ENCODE measurements at regions not wholly inside any gene's neighbourhood (a gene's known extent, or its start where the extent isn't known, plus 50 kb on each side); places are given as distances from the start of the nearest gene placed in this dataset.
A peak's percentile ranks its signal among the peaks of the same experiment; 100 is the strongest.
"Not testable (repeated sequence)": the region's sequence is repeated elsewhere in the genome, so short reads cannot be mapped to it uniquely, and the experiment has no call there.

DNA sequence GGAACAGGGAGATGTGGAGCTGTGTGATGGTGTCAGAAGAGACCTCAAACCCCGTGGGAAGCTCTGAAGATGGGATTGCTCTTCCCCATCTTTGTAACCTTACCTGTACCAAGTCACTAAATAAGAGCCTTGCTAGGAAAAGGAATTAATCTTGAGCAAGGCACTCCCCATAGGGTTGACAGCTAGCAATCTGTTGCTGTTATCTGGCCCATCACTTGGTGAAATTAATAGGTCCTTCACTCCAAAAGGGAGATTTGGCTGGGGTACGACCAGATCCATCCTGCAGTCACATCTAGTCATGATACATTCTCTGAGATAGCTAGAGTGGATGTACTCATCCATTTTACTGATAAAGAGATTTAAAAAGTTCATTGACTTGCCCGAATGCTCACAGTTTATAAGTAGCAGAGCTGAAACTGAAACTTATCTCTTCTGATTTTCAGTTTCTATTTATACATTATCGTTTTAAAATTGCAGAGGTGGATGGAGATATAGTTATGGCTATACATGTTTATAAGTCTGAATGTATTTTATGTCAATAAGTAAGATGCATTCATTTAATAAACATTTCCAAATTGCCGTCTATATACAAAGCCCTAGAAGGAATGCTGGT lies 299.1 kb upstream of the MCTP2 start:
- no peak for DNase-seq

DNA sequence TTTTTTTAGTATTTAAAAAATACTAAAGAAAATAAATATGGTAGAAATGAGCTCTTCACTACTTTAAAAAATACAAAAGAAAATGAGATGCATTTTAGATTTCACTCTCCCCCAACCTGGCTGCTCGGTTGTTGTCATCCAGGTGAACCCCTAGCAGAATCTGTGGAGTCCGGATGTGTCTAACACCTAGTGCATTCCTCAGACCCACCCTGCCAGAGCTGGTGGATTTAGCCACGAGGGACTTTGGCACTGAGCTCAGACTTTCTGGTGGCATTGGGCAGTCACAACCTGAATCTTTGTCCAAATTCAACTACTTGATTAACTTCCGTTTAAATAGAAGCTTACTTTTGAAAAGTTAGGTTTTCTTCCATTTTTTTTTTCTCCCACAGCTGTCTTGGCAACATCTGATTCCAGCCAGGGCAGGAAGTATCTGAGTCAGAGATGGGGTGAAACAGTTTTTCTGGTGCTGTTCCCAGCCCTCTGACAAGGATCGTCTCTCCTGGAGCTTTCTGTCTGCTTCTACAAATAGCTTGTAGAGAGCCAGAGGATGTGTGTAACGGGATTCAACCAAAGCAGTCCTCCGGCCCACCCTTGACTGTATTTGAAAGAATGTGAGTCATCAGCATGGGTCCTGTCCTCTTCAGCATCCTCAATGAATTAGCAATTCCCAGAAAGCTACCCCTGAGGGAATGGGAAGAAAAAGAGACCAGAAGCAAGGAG lies 301.8 kb upstream of the MCTP2 start:
- peak; percentile 98 for DNase-seq

DNA sequence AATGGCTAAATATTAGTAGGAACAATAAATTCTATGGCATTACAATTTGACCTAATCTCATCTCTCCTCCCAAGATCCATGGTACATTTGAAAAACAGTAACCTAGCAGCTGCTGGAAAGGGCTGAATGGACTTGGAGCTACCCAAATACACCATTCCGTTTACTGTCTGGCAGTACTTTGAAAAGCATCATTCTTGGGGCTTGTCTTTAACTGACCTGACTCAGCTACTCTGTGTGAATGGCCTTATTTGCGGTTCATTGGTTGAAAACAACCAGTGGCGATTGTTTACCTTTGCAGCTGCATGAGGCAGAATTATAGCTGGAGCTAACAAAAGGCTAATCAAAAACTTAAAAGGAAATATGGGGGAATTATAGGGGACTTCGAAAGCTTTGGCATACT lies 311.2 kb upstream of the MCTP2 start:
- no peak for DNase-seq

DNA sequence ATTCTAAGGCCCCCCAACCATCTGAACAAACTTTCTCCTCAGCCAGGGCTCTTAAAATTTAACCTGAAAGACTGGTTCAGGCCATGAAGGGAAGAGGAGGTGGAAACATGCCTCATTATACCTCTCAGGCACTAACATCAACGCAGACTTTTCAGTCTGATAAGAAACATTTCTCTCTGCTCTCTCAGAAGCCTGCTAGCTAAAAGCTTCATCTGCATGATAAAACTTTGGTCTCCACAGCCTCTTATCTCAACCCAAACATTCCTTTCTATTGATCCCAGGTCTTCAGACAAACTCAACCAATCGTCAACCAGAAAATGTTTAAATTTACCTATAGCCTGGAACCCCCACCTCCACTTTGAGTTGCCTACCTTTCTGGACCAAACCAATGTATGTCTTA lies 312.6 kb upstream of the MCTP2 start:
- not testable (repeated sequence) for DNase-seq

DNA sequence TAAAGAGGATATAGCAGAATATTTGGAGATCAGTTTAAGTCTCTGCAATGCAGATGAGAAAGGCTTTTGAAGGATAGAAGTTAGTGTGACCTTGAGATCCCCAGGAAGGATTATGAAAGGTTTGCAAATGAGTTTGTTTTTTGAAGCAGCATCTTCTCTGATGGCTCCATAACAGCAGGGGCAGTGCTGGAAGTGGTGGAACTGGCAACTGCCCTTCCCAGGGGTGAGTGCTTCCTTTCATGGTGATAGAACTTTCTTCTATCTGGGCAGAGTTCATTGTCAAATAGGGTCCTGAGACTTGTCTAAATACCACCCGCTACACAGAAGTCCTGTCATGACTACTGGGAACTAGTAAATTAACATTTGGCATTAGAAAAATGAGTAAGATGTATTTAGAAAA lies 314.2 kb upstream of the MCTP2 start:
- no peak for DNase-seq

DNA sequence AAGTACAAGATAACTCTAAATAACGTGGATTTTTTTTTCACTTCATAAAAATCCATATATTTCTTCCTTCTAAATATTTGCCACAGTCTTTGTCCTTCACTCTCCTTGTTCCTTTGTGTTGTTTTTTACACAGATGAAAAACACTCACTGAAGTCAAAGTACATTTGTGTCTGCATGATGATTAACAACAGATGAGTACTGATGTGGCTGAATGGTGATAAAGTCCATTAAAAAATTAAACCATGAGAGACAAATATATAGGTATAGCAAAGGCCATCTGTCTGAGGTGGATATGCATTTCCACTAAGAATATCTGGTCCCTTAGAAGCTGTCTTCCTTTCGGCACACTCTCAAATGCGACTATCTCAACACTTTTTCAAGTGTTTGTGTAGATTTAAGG lies 317.5 kb upstream of the MCTP2 start:
- no peak for DNase-seq

DNA sequence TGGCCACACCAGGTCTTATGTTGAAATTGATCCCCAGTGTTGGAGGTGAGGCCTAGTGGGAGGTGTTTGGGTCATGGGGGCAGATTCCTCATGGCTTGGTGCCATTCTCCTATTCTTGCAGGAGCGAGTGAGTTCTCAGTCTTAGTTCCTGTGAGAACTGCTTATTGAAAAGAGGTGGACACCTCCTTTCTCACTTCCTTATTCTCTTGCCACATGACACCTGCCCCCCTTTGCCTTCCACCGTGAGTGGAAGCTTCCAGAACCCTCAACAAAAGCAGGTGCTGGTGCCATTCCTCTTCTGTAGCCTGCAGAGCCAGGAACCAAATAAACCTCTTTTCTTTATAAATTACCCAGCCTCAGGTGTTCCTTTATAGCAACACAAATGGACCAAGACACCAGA lies 318.1 kb upstream of the MCTP2 start:
- no peak for DNase-seq

DNA sequence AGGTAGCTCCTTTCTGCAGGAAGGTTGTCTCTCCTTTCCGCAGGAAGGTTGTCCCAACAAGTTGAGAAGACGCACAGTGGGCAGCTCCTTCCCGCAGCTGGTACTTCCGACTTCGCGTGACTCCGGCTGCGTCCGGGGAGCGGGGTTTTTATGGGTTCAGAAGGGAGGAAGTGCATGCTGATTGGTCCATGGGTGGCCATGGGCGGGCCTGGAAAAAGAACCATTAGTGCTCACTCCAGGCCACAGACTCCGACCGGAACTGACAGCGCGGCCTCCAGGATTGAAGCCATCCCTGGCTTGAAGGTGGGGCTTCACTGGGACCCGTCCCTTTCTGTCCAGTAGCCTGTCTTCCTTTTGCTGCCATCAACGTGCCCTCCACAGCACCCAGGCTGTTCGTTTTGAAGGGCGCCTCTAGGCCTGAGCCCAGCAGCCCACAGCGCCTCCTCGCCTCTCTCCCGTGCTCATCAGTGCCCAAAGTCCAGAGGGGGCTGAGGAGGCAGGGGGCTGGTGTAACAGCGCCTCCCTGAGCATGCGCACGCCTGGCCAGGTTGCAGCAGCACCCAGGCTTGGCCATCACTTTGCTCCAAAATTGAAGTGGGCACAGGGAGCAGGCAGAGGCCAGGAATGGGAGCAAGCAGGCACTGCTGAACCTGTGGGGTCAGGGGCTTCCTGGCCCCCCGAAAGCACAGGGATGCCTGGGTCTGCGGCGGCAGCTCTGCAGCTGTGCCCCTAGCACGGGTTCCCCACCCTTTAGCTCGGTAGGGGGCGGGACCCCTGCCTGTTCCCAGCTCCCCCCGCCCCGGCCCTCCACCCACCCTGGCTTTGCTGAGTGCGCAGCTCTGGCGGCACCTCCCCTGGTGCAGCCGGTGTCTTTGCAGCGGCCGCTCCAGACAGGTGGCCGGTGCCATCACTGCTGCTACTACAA lies 330.6 kb upstream of the MCTP2 start:
- no peak for DNase-seq

DNA sequence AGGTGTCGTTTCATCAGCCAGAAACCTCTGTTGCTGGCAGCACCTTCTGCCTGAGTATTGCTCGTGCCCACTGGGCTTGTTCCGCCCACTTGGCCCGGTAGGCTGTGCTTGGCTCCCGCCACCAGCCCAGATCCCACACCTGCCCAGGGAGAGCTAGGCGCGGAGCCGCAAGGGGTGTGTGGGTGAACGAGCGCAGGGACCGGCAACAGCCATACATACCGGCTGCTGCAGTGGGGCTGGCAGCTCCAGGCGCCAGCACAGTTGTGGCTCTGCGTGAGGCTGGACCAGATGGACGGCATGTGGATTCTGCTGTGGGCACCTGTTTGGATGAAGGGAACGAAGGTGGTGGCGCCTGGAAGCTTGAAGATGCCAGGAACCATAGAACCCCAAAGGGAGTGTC lies 331.5 kb upstream of the MCTP2 start:
- DNase-seq, result no peak

DNA sequence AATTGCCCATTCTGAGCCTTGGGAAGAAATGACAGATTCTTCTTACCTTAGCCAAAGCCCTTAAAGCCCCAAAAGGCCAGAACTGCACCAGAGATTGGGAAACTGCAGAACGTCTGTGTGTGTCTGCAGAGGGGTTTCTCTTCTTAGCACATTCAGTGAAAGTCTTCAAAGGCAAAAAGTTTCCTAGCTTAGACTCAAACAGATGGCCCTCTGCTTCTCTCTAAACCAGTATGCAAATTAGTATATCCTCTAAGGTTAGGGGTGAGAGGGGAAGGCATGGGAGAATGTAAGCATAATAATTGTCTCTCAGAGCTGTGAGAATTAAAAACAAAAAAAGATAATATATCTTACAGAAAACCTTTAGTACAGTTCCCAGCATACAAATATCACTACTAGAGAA lies 334.0 kb upstream of the MCTP2 start:
- no peak for DNase-seq

DNA sequence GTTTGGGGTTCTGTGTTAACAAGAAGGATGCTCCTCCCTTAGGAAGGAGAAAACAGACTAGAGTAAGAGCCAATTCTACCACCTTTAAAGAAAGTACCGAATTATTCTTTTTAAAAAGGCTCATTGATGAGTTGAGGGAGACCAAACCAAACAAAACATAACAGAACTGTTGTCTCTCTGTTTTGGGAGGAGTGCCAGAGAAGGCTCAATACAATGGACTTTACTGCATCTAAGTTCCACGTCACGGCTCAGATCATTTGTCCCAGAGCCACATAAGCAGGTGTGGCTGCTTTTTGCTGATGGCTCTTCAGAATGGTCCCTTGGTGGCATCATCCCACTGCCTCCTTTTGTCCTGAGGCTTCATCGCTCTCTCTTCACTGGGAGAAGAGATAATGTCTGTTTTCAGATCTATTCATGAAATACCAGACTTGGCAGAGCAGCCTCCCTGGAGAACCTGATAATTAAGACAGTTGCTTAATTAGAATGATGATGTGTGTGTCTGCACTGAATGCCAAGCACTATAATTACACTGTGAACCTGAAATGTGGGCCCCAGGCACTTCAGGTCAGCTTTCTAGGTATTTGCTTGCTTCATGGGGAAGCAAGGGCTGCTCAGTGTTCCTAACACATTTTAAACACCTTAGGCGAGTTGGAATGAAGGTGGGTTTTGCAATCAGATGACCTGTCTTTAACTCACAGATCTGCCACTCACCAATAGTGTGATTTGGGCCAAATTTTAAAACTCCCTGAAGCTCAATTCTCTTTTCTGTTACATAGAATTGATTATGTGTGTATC lies 335.2 kb upstream of the MCTP2 start:
- no peak for DNase-seq

DNA sequence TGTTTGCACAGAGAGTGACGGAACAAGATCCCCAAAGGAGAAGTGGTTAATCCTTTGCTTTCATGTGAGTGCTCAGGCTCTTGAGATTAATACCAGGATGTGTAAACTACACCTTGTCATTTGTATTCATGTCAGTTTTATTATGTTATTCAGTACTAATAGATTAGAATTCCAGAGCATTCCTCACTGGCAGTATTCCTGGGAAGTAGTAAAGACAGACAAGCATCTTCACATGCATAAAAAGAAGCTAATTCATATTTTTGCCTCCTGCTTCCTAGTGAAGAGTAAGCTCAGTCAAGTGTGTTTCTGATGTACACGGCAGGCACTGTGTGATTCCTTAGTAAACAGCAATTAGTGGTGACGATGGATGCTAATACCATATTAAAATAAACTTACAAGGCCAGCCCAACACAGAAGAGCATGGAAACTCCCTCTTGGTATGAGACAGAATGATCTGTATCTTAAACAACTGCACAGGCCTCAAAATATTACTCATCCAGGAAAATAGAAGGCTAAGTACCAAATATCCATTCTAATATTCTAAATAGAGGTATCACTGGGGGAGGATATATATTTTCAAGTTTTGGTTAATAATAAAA lies 336.8 kb upstream of the MCTP2 start:
- DNase-seq, result no peak

DNA sequence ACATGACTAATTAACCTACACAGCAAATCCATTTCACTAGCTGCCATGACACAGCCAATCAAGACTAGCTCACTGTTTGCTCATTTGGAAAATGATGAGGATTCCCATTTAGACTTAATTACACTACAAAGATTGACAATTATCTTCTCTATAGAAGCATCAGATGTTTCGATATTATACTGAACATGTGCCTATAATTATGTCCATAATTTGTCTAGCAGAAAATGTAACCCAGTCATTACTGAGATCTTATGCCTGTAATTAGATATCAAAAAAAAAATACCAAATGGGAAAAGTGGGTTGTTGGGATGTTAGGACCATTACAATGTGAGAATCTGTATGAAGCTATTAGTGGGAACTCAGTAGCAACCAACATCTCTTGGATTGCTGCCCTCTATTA lies 344.2 kb upstream of the MCTP2 start:
- no peak for DNase-seq

DNA sequence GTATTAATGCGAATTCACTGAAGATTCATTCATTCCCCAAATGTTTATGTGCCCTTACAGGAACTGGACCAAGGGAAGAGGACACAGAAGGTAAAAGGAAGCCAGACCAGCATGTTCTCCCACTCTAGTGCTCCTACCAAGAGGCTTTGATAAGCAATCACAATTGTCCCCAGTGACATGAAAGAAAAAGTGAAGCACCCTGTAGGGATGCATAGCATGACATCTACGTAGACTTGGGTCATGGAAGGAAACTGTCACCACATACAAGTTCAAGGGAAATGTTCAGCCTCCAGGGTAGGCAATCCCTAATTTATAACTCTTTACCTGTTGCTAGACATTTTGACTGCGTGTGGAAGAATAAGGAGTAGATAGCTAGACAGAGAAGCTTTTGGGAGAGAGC lies 348.6 kb upstream of the MCTP2 start:
- no peak for DNase-seq

DNA sequence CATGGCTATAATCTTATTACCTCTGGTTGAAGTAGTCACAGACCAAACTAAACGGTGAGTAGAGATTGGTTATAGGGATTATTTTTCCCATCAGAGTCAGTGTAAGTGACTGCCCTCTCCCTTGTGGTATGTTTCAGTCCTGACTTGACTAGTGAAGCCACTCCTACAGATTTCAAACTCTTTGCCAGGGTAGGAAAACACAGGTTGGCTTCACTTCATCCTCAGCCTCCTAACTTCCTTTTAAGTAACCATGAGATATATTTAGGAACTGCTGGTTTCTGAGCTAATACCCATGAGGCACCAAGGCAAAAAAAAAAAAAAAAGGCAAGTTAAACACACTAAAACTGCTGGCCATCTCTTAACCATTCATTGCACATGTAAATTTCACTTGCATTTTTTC lies 349.2 kb upstream of the MCTP2 start:
- DNase-seq, result no peak

DNA sequence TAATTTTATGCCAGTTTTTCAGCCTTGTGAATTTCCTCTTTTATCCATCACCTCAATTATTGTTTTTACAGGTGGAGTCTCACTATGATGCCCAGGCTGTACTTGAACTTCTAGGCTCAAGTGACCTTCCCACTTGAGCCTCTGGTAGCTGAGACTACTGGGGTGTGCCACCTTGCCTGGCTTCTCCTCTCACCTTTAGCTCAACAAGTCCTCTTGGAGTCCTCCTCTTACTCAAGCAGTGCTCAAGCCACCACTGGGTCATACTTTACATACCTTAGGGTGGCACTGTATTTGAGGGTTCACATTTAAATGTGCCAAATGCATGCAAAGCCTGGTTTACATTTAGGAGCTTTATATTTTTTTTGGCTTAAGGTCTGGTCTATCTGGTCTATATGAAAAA lies 350.1 kb upstream of the MCTP2 start:
- DNase-seq, result no peak

DNA sequence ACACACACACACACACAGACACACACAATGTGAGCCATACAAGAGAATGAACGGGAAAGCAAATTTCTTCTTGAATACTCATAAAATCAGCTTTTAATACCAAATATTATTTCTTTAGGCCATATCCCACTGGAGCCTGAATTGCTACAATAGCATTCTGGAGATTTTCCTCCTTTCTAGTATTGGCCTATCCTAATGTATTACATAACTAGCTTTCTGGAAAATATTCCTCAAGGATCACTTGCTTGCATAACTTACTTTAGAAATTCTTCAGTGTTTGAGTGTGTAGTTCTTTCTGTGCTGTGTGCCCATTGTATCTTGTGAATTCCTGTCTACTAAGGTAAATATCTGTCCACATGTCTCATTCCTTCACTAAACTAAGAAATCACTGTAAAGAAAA lies 351.0 kb upstream of the MCTP2 start:
- DNase-seq, result no peak

DNA sequence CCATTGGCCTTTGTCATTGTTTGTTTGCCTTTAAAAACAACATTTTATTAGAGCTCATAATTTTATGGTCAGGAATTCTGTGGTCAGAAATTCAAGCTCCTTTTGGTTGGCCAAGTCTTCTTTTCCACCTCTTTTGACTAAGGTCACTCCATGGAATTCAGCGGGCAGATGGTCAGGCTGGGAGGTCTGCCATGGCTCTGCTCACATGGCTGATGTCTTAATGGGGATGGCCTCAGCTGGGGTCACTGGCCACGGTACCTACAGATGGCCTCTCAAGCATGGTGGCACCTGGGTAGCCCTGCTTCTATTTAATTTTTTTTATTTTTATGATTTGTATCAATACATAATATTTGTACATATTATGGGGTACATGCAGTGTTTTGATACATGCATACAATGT lies 360.8 kb upstream of the MCTP2 start:
- DNase-seq, result no peak

DNA sequence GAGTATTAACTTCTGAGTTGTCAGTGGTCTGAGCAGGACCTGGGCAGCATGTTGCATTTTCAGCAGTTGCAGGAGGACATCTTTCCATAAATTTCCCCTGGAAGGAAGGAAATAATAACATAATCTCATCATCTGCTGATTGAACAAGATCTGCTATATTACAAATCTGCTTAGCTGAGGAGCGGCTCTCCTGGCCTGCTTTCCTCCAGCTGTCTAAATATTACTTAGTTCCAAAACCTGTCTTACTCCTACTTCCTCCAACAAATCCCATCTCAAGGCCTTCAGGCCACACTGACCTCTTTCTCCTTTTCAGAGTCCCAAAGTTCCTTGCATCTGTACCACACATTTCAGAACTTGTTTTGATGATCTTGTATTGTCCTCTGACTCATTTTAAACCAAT lies 364.4 kb upstream of the MCTP2 start:
- DNase-seq, result no peak

DNA sequence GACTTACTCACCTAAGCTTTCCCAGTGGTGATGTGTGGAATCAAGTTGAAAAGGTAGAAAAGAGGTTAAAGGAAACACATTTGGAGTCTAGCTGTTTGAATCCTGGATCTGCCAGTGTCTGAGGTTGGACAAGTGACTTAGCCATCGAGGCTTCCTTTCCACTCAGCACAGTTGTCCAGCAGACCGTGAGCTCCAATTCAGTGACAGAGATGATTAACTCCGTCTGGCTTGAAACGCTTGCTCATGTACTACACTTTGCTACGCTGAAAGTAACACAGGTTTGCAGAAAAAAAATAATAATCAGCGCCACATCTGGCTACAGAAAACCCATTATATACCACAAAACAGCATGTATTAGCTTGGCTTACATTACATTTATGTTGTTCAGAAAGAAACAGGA lies 364.9 kb upstream of the MCTP2 start:
- no peak for DNase-seq

DNA sequence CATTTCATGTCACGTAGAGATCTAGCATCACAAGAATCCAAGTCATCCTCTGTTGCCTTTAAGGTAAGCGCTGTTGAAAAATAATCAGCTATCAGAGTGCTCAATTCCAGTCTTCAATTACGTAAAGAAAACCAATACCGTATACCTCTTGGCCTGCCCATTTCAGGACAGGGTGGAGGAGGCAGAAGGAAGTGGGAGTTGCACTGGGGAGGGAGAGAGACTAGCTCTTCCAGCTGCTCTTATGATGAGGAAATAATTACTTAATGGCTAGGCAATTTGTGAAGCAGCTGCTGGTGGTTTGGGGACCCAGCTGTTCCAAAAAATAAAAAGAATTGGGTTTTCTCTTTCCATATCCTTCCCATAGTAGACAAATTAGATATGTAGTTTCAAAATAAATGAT lies 365.8 kb upstream of the MCTP2 start:
- no peak for DNase-seq

DNA sequence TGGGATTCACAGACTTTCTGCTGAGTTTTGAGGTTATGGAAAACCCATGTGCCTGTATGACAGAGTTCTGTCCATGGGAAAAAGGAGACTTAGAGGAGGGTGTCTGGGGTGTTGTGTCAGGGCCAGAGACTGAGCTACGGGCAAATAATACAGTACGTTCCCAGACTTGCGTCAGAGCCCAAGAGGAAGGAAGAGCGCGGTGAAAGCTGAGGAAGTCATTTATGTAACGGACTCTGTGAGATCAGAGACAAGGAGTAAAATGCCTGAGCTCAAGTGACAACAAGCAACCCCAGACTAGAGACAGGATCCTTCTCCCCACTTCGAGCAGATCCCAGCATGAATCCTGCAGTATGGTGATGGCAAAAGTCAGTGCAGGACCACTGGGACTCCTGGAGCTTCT lies 368.6 kb upstream of the MCTP2 start:
- no peak for DNase-seq
